ENCODE measurements at regions not wholly inside any gene's neighbourhood (a gene's known extent, or its start where the extent isn't known, plus 50 kb on each side); places are given as distances from the start of the nearest gene placed in this dataset.

DNA sequence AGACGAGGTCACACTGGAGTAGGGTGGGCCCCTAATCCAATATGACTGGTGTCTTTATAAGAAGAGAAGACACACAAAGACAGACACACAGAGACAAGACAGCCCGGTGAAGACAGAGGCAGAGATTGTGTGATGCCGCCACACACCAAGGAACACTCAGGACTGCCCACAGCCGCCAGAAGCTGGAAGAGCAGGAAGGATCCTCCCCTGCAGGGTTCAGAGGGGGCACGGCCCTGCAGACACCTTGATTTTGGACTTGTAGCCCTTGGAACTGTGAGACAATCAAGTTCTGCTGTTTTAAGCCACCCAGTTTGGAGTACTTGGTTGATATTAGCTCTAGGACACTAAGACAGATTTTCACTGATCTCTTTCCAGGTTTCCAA lies 72.1 kb upstream of the NANOS1 start:
- TF ChIP-seq CTCF (IDR thresholded peaks at IDR 0.05), result no peak
- TF ChIP-seq EZH2 (IDR thresholded peaks at IDR 0.05), result no peak
- no peak for TF ChIP-seq EZH2phosphoT487 (IDR thresholded peaks at IDR 0.05)
